CD8-positive, alpha-beta memory T cell (primary cell): ENCODE measurements at regions not wholly inside any gene's neighbourhood (a gene's known extent, or its start where the extent isn't known, plus 50 kb on each side); places are given as distances from the start of the nearest gene placed in this dataset.

Experiments used
- CTCF ChIA-PET: fragments of 350-600 bp; sonication (Branson Sonifier 250); formaldehyde crosslinking; loops from one replicate; lab custom pipeline; 2021; ENCODE audit warnings: antibody characterized with exemption; lab: Charles Lee
- POLR2A ChIA-PET: fragments of 350-600 bp; sonication (Branson Sonifier 250); formaldehyde crosslinking; loops from one replicate; lab custom pipeline; 2021; ENCODE audit warnings: antibody characterized with exemption; lab: Charles Lee
- DNase-seq, 5 donors: peaks; one replicate each; pipeline versions ENCODE4 v3.0.0 to v3.0.0-alpha.2; 2020 to 2022; ENCODE audit warnings: mixed read lengths in 1 of 5
- H3K27ac ChIP-seq: one replicate; pipeline ENCODE4 v1.7.0; 2013; ENCODE audit warnings: low read depth, mild to moderate bottlenecking, low read length, moderate library complexity
- H3K27me3 ChIP-seq: 2 replicates; pipeline ENCODE4 v1.7.0; 2013; ENCODE audit warnings: low read length, mild to moderate bottlenecking; ENCODE audit not compliant: insufficient read depth, poor library complexity, severe bottlenecking
- H3K36me3 ChIP-seq: 2 replicates; pipeline ENCODE4 v1.7.0; 2013; ENCODE audit warnings: mild to moderate bottlenecking, low read length, moderate library complexity; ENCODE audit not compliant: insufficient read depth
- H3K4me1 ChIP-seq: 2 replicates; pipeline ENCODE4 v1.7.0; 2013; ENCODE audit warnings: mild to moderate bottlenecking, low read length, moderate library complexity; ENCODE audit not compliant: insufficient read depth
- H3K4me3 ChIP-seq: 2 replicates; pipeline ENCODE4 v1.7.0; 2013; ENCODE audit warnings: mild to moderate bottlenecking, low read length
- H3K9me3 ChIP-seq: 2 replicates; pipeline ENCODE4 v1.7.0; 2013; ENCODE audit warnings: mild to moderate bottlenecking, low read length
- H3K27ac Mint-ChIP-seq, 8 donors: one replicate each; pipeline ENCODE4 v1.8.0; 2020 to 2021; ENCODE audit warnings: mixed read lengths in 8 of 8, mild to moderate bottlenecking in 6 of 8, inconsistent platforms in 3 of 8, moderate library complexity in 3 of 8
- H3K27me3 Mint-ChIP-seq, 2 donors: one replicate each; pipeline ENCODE4 v1.8.0; 2020 to 2021; ENCODE audit warnings: mixed read lengths in 2 of 2, mild to moderate bottlenecking in 1 of 2, moderate library complexity in 1 of 2
- H3K36me3 Mint-ChIP-seq, 3 donors: one replicate each; pipeline ENCODE4 v1.8.0; 2020 to 2021; ENCODE audit warnings: mixed read lengths in 3 of 3, inconsistent platforms in 1 of 3, mild to moderate bottlenecking in 1 of 3
- H3K4me1 Mint-ChIP-seq, 3 donors: one replicate each; pipeline ENCODE4 v1.8.0; 2020 to 2021; ENCODE audit warnings: mixed read lengths in 3 of 3, inconsistent platforms in 1 of 3, mild to moderate bottlenecking in 1 of 3
- H3K4me3 Mint-ChIP-seq, 7 donors: one replicate each; pipeline ENCODE4 v1.8.0; 2020 to 2021; ENCODE audit warnings: mixed read lengths in 7 of 7, mild to moderate bottlenecking in 6 of 7, moderate library complexity in 4 of 7, inconsistent platforms in 2 of 7
- H3K9me3 Mint-ChIP-seq, 5 donors: one replicate each; pipeline ENCODE4 v1.8.0; 2020 to 2022; ENCODE audit warnings: mixed read lengths in 5 of 5, mild to moderate bottlenecking in 3 of 5, moderate library complexity in 2 of 5, inconsistent platforms in 1 of 5

GRCh38 chr6:95093154-95093553 lies 484.2 kb upstream of the MANEA start:
- H3K4me1 Mint-ChIP-seq = no peaks in the 10 kb centered on the region
- ChIA-PET CTCF (no interaction called here), POLR2A (no interaction called here)
- H3K9me3 ChIP-seq = no peaks in the 10 kb centered on the region
- no peak overlapping the region for H3K27ac ChIP-seq
- no peak overlapping the region for H3K27ac Mint-ChIP-seq
- H3K4me3 Mint-ChIP-seq = no peak overlapping the region
- DNase-seq = no peak
- H3K9me3 Mint-ChIP-seq = peaks cover 0 to 5% (median 0%) of the 10 kb centered on the region in 5 donors
- no peaks in the 10 kb centered on the region for H3K36me3 ChIP-seq
- H3K36me3 Mint-ChIP-seq = no peaks in the 10 kb centered on the region
- H3K27me3 Mint-ChIP-seq = no peaks in the 10 kb centered on the region
- no peaks in the 10 kb centered on the region for H3K27me3 ChIP-seq
- H3K4me1 ChIP-seq = no peaks in the 10 kb centered on the region
- no peak overlapping the region for H3K4me3 ChIP-seq

- H3K4me3 ChIP-seq = no peak overlapping the region
- DNase-seq = no peak
- H3K27me3 ChIP-seq = no peaks in the 10 kb centered on the region
- Mint-ChIP-seq H3K27ac (no peak overlapping the region), H3K4me1 (no peaks in the 10 kb centered on the region), H3K9me3 (peaks cover 0 to 5% (median 0%) of the 10 kb centered on the region in 5 donors), H3K36me3 (no peaks in the 10 kb centered on the region), H3K4me3 (no peak overlapping the region), H3K27me3 (no peaks in the 10 kb centered on the region)
- H3K9me3 ChIP-seq = no peaks in the 10 kb centered on the region
- ChIA-PET CTCF (no interaction called here), POLR2A (no interaction called here)
- no peak overlapping the region for H3K27ac ChIP-seq
- no peaks in the 10 kb centered on the region for H3K36me3 ChIP-seq
- H3K4me1 ChIP-seq = no peaks in the 10 kb centered on the region
These were observed 482.3 kb upstream of the MANEA start for GRCh38 chr6:95094751-95095663.

DNA sequence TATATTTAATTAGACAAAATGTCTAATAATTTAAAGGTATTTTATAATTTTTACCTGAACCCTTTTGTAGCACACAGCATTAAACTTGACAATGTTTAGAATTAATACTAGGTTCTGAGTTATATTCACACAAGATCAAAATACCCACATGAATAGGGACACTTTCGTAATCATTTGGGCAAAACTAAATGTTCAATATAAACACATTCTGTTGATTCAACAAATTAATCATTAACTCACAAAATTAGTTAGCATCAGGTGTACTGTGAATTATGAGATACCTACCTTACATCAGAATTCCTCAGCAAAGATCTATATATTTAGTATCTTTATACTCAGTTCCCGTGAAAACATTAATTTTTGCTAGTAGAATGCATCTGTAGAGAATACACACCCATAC lies 481.5 kb upstream of the MANEA start:
- ChIA-PET CTCF (no interaction called here), POLR2A (no interaction called here)
- H3K27ac Mint-ChIP-seq = no peak overlapping the region
- H3K27me3 Mint-ChIP-seq = no peaks in the 10 kb centered on the region
- no peak overlapping the region for H3K4me3 Mint-ChIP-seq
- H3K27me3 ChIP-seq = no peaks in the 10 kb centered on the region
- peaks cover 0 to 5% (median 0%) of the 10 kb centered on the region in 5 donors for H3K9me3 Mint-ChIP-seq
- no peak for DNase-seq
- H3K36me3 ChIP-seq = no peaks in the 10 kb centered on the region
- no peaks in the 10 kb centered on the region for H3K4me1 Mint-ChIP-seq
- no peaks in the 10 kb centered on the region for H3K9me3 ChIP-seq
- H3K27ac ChIP-seq = no peak overlapping the region
- H3K4me1 ChIP-seq = no peaks in the 10 kb centered on the region
- H3K36me3 Mint-ChIP-seq = no peaks in the 10 kb centered on the region
- H3K4me3 ChIP-seq = no peak overlapping the region

DNA sequence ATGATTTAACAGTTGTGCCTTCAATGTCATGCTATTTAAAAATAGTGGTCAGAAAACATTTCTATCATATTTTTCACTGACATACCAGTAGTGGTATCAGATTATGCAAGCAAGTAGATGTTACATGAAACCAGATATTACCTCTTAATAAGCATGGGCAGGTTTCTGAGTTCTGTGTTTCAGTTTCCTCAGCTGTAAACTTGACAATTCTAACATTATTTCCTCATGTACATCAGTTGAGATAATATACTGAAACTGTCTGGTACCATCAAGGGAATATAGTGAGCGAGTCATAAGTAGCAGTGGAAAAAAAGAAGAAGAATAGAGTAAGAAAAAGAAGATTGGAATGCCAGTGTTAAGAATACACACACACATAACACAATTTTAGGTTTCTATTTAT lies 477.9 kb upstream of the MANEA start:
- Mint-ChIP-seq H3K36me3 (no peaks in the 10 kb centered on the region), H3K27me3 (no peaks in the 10 kb centered on the region), H3K27ac (no peak overlapping the region), H3K4me3 (no peak overlapping the region), H3K9me3 (peaks cover 0 to 5% (median 0%) of the 10 kb centered on the region in 5 donors), H3K4me1 (no peaks in the 10 kb centered on the region)
- H3K36me3 ChIP-seq = no peaks in the 10 kb centered on the region
- CTCF ChIA-PET = no interaction called here
- DNase-seq = no peak
- no peak overlapping the region for H3K27ac ChIP-seq
- H3K9me3 ChIP-seq = no peaks in the 10 kb centered on the region
- POLR2A ChIA-PET = no interaction called here
- H3K27me3 ChIP-seq = no peaks in the 10 kb centered on the region
- H3K4me3 ChIP-seq = no peak overlapping the region
- H3K4me1 ChIP-seq = no peaks in the 10 kb centered on the region

GRCh38 chr6:95109212-95109611 lies 468.1 kb upstream of the MANEA start:
- no peaks in the 10 kb centered on the region for H3K4me1 ChIP-seq
- H3K9me3 ChIP-seq = no peaks in the 10 kb centered on the region
- ChIA-PET CTCF (no interaction called here), POLR2A (no interaction called here)
- no peak overlapping the region for H3K4me3 Mint-ChIP-seq
- H3K27me3 ChIP-seq = no peaks in the 10 kb centered on the region
- no peak overlapping the region for H3K4me3 ChIP-seq
- no peak overlapping the region for H3K27ac Mint-ChIP-seq
- H3K27me3 Mint-ChIP-seq = no peaks in the 10 kb centered on the region
- no peaks in the 10 kb centered on the region for H3K4me1 Mint-ChIP-seq
- no peaks in the 10 kb centered on the region for H3K9me3 Mint-ChIP-seq
- DNase-seq = no peak
- H3K36me3 ChIP-seq = no peaks in the 10 kb centered on the region
- H3K36me3 Mint-ChIP-seq = no peaks in the 10 kb centered on the region
- H3K27ac ChIP-seq = no peak overlapping the region

DNA sequence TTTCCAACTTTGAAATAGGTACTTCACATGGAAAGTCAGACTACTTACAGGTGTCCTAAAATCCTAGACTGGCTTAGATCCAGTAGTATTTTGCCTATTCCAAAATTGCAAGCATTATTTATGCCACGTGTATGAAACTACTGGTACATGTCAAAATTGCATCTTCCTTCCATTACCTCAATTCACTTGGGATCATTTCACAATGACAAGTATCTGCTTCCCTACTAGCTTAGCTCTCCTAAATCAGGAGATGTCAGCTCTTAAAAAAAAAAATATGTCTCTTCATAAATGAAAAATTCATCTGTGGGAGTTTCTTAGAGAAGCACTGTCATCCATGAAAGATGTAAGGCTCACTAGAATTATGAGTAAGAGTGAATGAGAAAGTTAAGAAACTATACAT lies 466.6 kb upstream of the MANEA start:
- Histone ChIP-seq H3K9me3 (no peaks in the 10 kb centered on the region), H3K4me3 (no peak overlapping the region), H3K36me3 (no peaks in the 10 kb centered on the region), H3K27ac (no peak overlapping the region), H3K4me1 (no peaks in the 10 kb centered on the region), H3K27me3 (no peaks in the 10 kb centered on the region)
- Mint-ChIP-seq H3K27me3 (no peaks in the 10 kb centered on the region), H3K9me3 (no peaks in the 10 kb centered on the region), H3K36me3 (no peaks in the 10 kb centered on the region), H3K4me1 (no peaks in the 10 kb centered on the region), H3K4me3 (no peak overlapping the region), H3K27ac (no peak overlapping the region)
- no peak for DNase-seq
- ChIA-PET CTCF (no interaction called here), POLR2A (no interaction called here)

GRCh38 chr6:95117236-95117635 lies 460.1 kb upstream of the MANEA start:
- no peaks in the 10 kb centered on the region for H3K4me1 ChIP-seq
- Mint-ChIP-seq H3K4me3 (no peak overlapping the region), H3K27ac (no peak overlapping the region), H3K4me1 (no peaks in the 10 kb centered on the region), H3K9me3 (peaks cover 0 to 3% (median 0%) of the 10 kb centered on the region in 5 donors), H3K36me3 (no peaks in the 10 kb centered on the region), H3K27me3 (no peaks in the 10 kb centered on the region)
- POLR2A ChIA-PET = no interaction called here
- no peak overlapping the region for H3K4me3 ChIP-seq
- no peaks in the 10 kb centered on the region for H3K36me3 ChIP-seq
- H3K27me3 ChIP-seq = no peaks in the 10 kb centered on the region
- no peaks in the 10 kb centered on the region for H3K9me3 ChIP-seq
- H3K27ac ChIP-seq = no peak overlapping the region
- CTCF ChIA-PET = no interaction called here
- no peak for DNase-seq

DNA sequence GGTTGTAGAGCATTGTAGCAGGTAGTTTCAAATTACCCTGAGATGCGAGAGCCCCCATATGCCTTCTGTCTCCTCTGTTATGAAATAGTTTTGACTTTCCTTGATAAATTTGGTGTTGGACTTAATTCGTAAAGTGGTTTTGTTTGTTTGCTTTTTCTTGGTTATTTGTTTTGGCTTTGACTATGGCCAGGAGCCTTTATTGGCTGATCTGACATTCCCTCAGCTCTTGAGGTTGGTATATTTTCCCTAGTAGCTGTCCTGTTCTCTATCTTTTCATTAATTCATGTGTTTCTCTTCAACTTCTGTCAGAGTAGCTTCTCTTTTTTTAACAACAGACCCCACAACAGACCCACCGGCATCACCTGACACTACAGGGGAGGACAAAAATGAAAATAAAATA lies 457.4 kb upstream of the MANEA start:
- Histone ChIP-seq H3K27me3 (no peaks in the 10 kb centered on the region), H3K4me3 (no peak overlapping the region), H3K4me1 (no peaks in the 10 kb centered on the region), H3K36me3 (no peaks in the 10 kb centered on the region), H3K27ac (no peak overlapping the region), H3K9me3 (no peaks in the 10 kb centered on the region)
- ChIA-PET POLR2A (no interaction called here), CTCF (no interaction called here)
- Mint-ChIP-seq H3K4me1 (no peaks in the 10 kb centered on the region), H3K9me3 (peaks cover 0 to 5% (median 0%) of the 10 kb centered on the region in 5 donors), H3K4me3 (no peak overlapping the region), H3K27ac (no peak overlapping the region), H3K27me3 (no peaks in the 10 kb centered on the region), H3K36me3 (no peaks in the 10 kb centered on the region)
- no peak for DNase-seq
